ENCODE measurements at regions not wholly inside any gene's neighbourhood (a gene's known extent, or its start where the extent isn't known, plus 50 kb on each side); places are given as distances from the start of the nearest gene placed in this dataset.

DNA sequence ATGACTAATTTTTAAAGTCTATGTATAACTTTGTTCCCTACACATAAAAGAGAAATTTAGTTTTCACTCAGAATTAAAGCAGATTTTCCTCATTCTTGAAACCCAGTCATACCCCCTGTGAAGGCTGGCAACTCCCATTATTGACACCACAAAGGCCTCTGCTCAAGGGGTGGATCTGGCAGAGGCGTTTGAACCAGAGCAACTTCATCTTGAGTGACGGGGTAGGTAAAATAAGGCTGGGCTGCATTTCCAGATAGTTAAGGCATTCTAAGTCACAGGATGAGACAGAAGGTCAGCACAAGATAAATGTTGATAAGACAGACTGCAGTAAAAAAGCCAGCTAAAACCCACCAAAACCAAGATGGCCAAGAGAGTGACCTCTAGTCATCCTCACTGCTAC, 177.2 kb upstream of the OR13F1 start:
- TF ChIP-seq, protein P1, sequence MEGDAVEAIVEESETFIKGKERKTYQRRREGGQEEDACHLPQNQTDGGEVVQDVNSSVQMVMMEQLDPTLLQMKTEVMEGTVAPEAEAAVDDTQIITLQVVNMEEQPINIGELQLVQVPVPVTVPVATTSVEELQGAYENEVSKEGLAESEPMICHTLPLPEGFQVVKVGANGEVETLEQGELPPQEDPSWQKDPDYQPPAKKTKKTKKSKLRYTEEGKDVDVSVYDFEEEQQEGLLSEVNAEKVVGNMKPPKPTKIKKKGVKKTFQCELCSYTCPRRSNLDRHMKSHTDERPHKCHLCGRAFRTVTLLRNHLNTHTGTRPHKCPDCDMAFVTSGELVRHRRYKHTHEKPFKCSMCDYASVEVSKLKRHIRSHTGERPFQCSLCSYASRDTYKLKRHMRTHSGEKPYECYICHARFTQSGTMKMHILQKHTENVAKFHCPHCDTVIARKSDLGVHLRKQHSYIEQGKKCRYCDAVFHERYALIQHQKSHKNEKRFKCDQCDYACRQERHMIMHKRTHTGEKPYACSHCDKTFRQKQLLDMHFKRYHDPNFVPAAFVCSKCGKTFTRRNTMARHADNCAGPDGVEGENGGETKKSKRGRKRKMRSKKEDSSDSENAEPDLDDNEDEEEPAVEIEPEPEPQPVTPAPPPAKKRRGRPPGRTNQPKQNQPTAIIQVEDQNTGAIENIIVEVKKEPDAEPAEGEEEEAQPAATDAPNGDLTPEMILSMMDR (IDR thresholded peaks at IDR 0.05) = no peak
- TF ChIP-seq POLR2A (IDR thresholded peaks at IDR 0.05) = no peak

All from testis (tissue), 2 donors.